ENCODE measurements at regions not wholly inside any gene's neighbourhood (a gene's known extent, or its start where the extent isn't known, plus 50 kb on each side); places are given as distances from the start of the nearest gene placed in this dataset.

GRCh38 chr4:45869184-45869583 is 254.7 kb downstream of the GABRG1 start:
- Histone ChIP-seq H3K9me3 (ENCODE audit: low read length) (no peaks in the 10 kb centered on the region), H3K27me3 (ENCODE audit: insufficient read depth, low read depth, low read length) (no peaks in the 10 kb centered on the region), H3F3A (ENCODE audit: insufficient read depth, low read length, poor library complexity, severe bottlenecking) (no peaks in the 10 kb centered on the region), H2AFZ (ENCODE audit: low read depth, low read length) (no peak overlapping the region), H4K20me1 (ENCODE audit: insufficient read depth) (no peaks in the 10 kb centered on the region), H3K4me3 (ENCODE audit: low read length) (no peak overlapping the region), H3K27ac (ENCODE audit: low read length) (no peak overlapping the region), H3K9me2 (ENCODE audit: insufficient read depth, low read length) (no peaks in the 10 kb centered on the region), H3K9ac (ENCODE audit: low read length) (no peak overlapping the region), H3K4me2 (ENCODE audit: low read length) (no peak overlapping the region), H3K79me2 (replicated peaks; ENCODE audit: insufficient read depth, low read length) (no peaks in the 10 kb centered on the region), H3K36me3 (ENCODE audit: insufficient read depth, low read length) (no peaks in the 10 kb centered on the region)
- TF ChIP-seq EZH2 (IDR thresholded peaks at IDR 0.05; ENCODE audit: borderline replicate concordance, insufficient read depth, low read length, poor library complexity, severe bottlenecking) (no peak), TAF1 (IDR thresholded peaks at IDR 0.05; ENCODE audit: low read depth) (no peak), REST (IDR thresholded peaks at IDR 0.05; ENCODE audit: borderline replicate concordance) (no peak), POLR2AphosphoS5 (IDR thresholded peaks at IDR 0.05) (no peak), RAD21 (conservative IDR thresholded peaks at IDR 0.05) (no peak), MXI1 (conservative IDR thresholded peaks at IDR 0.05; ENCODE audit: poor library complexity, severe bottlenecking) (no peak), CTCF (IDR thresholded peaks at IDR 0.05; ENCODE audit: poor library complexity, severe bottlenecking) (no peak), EP300 (conservative IDR thresholded peaks at IDR 0.05; ENCODE audit: poor library complexity, severe bottlenecking) (no peak), SMC3 (conservative IDR thresholded peaks at IDR 0.05; ENCODE audit: poor library complexity) (no peak)

DNA sequence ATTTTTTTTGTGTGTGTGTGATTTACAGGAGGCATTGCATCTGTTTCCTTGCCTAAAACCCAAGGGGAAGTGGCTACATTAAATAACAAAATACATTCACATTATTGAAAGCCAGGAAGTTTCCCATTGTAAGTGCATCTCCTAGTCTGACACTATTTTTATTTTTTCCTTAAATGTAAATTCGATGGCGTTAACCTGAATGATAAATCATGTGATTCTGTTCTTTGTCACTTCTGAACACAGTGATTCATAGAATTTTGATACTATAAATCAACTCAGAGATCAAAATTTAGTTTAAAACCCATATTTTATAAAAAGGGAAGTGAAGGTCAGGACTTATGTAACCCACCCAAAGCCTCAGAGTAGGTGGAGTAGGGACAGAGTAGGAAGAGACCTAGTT is 258.1 kb downstream of the GABRG1 start:
- Histone ChIP-seq H3K36me3 (ENCODE audit: insufficient read depth, low read length) (no peaks in the 10 kb centered on the region), H3K79me2 (replicated peaks; ENCODE audit: insufficient read depth, low read length) (no peaks in the 10 kb centered on the region), H2AFZ (ENCODE audit: low read depth, low read length) (no peak overlapping the region), H3K27me3 (ENCODE audit: insufficient read depth, low read depth, low read length) (no peaks in the 10 kb centered on the region), H3K4me2 (ENCODE audit: low read length) (no peak overlapping the region), H3K27ac (ENCODE audit: low read length) (no peak overlapping the region), H4K20me1 (ENCODE audit: insufficient read depth) (no peaks in the 10 kb centered on the region), H3K9me3 (ENCODE audit: low read length) (no peaks in the 10 kb centered on the region), H3K9ac (ENCODE audit: low read length) (no peak overlapping the region), H3K9me2 (ENCODE audit: insufficient read depth, low read length) (no peaks in the 10 kb centered on the region), H3K4me3 (ENCODE audit: low read length) (no peak overlapping the region), H3F3A (ENCODE audit: insufficient read depth, low read length, poor library complexity, severe bottlenecking) (no peaks in the 10 kb centered on the region)
- TF ChIP-seq POLR2AphosphoS5 (IDR thresholded peaks at IDR 0.05) (no peak), TAF1 (IDR thresholded peaks at IDR 0.05; ENCODE audit: low read depth) (no peak)

DNA sequence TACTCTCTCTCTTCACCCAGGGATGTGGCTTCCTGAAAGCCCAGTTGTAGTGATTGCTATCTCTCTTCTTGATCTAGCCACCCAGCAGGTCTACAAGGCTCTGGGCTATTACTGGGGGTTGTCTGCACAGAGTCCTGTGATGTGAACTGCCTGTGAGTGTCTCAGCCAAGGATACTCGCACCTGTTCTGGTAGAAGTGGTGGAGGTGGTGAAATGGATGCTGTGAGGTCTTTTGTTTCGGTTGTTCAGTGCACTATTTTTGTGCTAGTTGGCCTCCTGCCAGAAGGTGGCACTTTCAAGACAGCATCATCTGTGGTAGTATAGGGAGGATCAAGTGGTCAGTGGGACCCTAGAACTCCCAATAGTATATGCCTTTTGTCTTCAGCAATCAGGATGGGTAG is 268.0 kb downstream of the GABRG1 start:
- TF ChIP-seq MXI1 (conservative IDR thresholded peaks at IDR 0.05; ENCODE audit: poor library complexity, severe bottlenecking) = no peak
- no peak for TF ChIP-seq REST (IDR thresholded peaks at IDR 0.05; ENCODE audit: borderline replicate concordance)
- TF ChIP-seq RAD21 (conservative IDR thresholded peaks at IDR 0.05) = no peak
- TF ChIP-seq CTCF (IDR thresholded peaks at IDR 0.05; ENCODE audit: poor library complexity, severe bottlenecking) = no peak
- TF ChIP-seq SMC3 (conservative IDR thresholded peaks at IDR 0.05; ENCODE audit: poor library complexity) = no peak
- no peak for TF ChIP-seq TAF1 (IDR thresholded peaks at IDR 0.05; ENCODE audit: low read depth)
- TF ChIP-seq EZH2 (IDR thresholded peaks at IDR 0.05; ENCODE audit: borderline replicate concordance, insufficient read depth, low read length, poor library complexity, severe bottlenecking) = no peak
- no peak for TF ChIP-seq EP300 (conservative IDR thresholded peaks at IDR 0.05; ENCODE audit: poor library complexity, severe bottlenecking)
- TF ChIP-seq POLR2AphosphoS5 (IDR thresholded peaks at IDR 0.05) = no peak
- Histone ChIP-seq H2AFZ (ENCODE audit: low read depth, low read length) (no peak overlapping the region), H3F3A (ENCODE audit: insufficient read depth, low read length, poor library complexity, severe bottlenecking) (no peaks in the 10 kb centered on the region), H3K4me3 (ENCODE audit: low read length) (no peak overlapping the region), H3K79me2 (replicated peaks; ENCODE audit: insufficient read depth, low read length) (no peaks in the 10 kb centered on the region), H3K27me3 (ENCODE audit: insufficient read depth, low read depth, low read length) (no peaks in the 10 kb centered on the region), H3K9me3 (ENCODE audit: low read length) (no peaks in the 10 kb centered on the region), H3K36me3 (ENCODE audit: insufficient read depth, low read length) (no peaks in the 10 kb centered on the region), H3K4me2 (ENCODE audit: low read length) (no peak overlapping the region), H3K27ac (ENCODE audit: low read length) (no peak overlapping the region), H4K20me1 (ENCODE audit: insufficient read depth) (no peaks in the 10 kb centered on the region), H3K9ac (ENCODE audit: low read length) (no peak overlapping the region), H3K9me2 (ENCODE audit: insufficient read depth, low read length) (no peaks in the 10 kb centered on the region)
